Left renal pelvis (tissue), 4 donors: ENCODE measurements at regions not wholly inside any gene's neighbourhood (a gene's known extent, or its start where the extent isn't known, plus 50 kb on each side); places are given as distances from the start of the nearest gene placed in this dataset.

Source experiments
- DNase-seq, 4 donors: peaks; one replicate each; pipeline ENCODE4 v3.0.0-alpha.2; 2013; ENCODE audit warnings: low read depth in 4 of 4, low spot score in 3 of 4

GRCh38 chr3:150172356-150172755 is 201.7 kb upstream of the PFN2 start:
- DNase-seq = no peak

GRCh38 chr3:150170852-150171520 is 200.3 kb upstream of the PFN2 start:
- DNase-seq = no peak

GRCh38 chr3:150169330-150169940 is 198.7 kb upstream of the PFN2 start:
- DNase-seq = no peak

GRCh38 chr3:150168698-150169097 is 198.0 kb upstream of the PFN2 start:
- no peak for DNase-seq

- no peak for DNase-seq
Observed at GRCh38 chr3:150165396-150166094, 194.8 kb upstream of the PFN2 start.

- DNase-seq = no peak
Observed at GRCh38 chr3:150161011-150161410, 190.3 kb upstream of the PFN2 start.

- DNase-seq = no peak
Observed at GRCh38 chr3:150158943-150159625, 188.4 kb upstream of the PFN2 start.

GRCh38 chr3:150152567-150152966 is 181.9 kb upstream of the PFN2 start:
- no peak for DNase-seq

- DNase-seq = no peak
Observed at GRCh38 chr3:150150633-150151032, 179.9 kb upstream of the PFN2 start.

- peak in 1 of 4 donors; percentile 56 for DNase-seq
Observed at GRCh38 chr3:150149651-150150051, 179.0 kb upstream of the PFN2 start.

GRCh38 chr3:150148227-150148626 is 177.5 kb upstream of the PFN2 start:
- DNase-seq = no peak

GRCh38 chr3:150147776-150148175 is 177.1 kb upstream of the PFN2 start:
- DNase-seq = no peak

- DNase-seq = no peak
Observed at GRCh38 chr3:150146991-150147761, 176.5 kb upstream of the PFN2 start.

GRCh38 chr3:150145659-150146058 is 175.0 kb upstream of the PFN2 start:
- DNase-seq = no peak

GRCh38 chr3:150144191-150144708 is 173.6 kb upstream of the PFN2 start:
- no peak for DNase-seq

- DNase-seq = no peak
Observed at GRCh38 chr3:150142936-150143335, 172.2 kb upstream of the PFN2 start.

- no peak for DNase-seq
Observed at GRCh38 chr3:150141790-150142326, 171.2 kb upstream of the PFN2 start.

- DNase-seq = no peak
Observed at GRCh38 chr3:150140614-150141321, 170.1 kb upstream of the PFN2 start.

GRCh38 chr3:150138824-150139223 is 168.1 kb upstream of the PFN2 start:
- no peak for DNase-seq

GRCh38 chr3:150136242-150136641 is 165.5 kb upstream of the PFN2 start:
- no peak for DNase-seq
